GM12878 (cell line): ENCODE measurements at regions not wholly inside any gene's neighbourhood (a gene's known extent, or its start where the extent isn't known, plus 50 kb on each side); places are given as distances from the start of the nearest gene placed in this dataset.

ENCODE experiments used
- CREB1 ChIP-seq: IDR thresholded peaks from 2 replicates; pipeline ENCODE4 v1.6.1; 2012; ENCODE audit warnings: low read depth, mild to moderate bottlenecking, inconsistent platforms
- NRF1 ChIP-seq: conservative IDR thresholded peaks from 2 replicates; pipeline ENCODE4 v1.6.1; 2011; ENCODE audit warnings: mild to moderate bottlenecking, low read depth, low read length, improper control_type of control experiment

GRCh38 chr4:123706973-123707372 is 310.4 kb downstream of the SPRY1 start:
- TF ChIP-seq NRF1 (no peak), CREB1 (no peak)
